Nephron progenitor cell (in vitro differentiated cells): ENCODE measurements at regions not wholly inside any gene's neighbourhood (a gene's known extent, or its start where the extent isn't known, plus 50 kb on each side); places are given as distances from the start of the nearest gene placed in this dataset.

Source experiments
- DNase-seq: peaks from one replicate; pipeline ENCODE4 v3.0.0; 2021
- H3K27ac Mint-ChIP-seq: 2 replicates; pipeline ENCODE4 v1.8.0; 2021; ENCODE audit warnings: mild to moderate bottlenecking, moderate library complexity, mixed read lengths
- H3K27me3 Mint-ChIP-seq: 2 replicates; pipeline ENCODE4 v1.8.0; 2021; ENCODE audit warnings: mild to moderate bottlenecking, low read depth, mixed read lengths; ENCODE audit not compliant: poor library complexity
- H3K36me3 Mint-ChIP-seq: 2 replicates; pipeline ENCODE4 v1.8.0; 2021; ENCODE audit warnings: low read depth, mixed read lengths
- H3K4me1 Mint-ChIP-seq: 2 replicates; pipeline ENCODE4 v1.8.0; 2021; ENCODE audit warnings: mixed read lengths
- H3K4me3 Mint-ChIP-seq: 2 replicates; pipeline ENCODE4 v1.8.0; 2021; ENCODE audit warnings: mild to moderate bottlenecking, moderate library complexity, mixed read lengths
- H3K9me3 Mint-ChIP-seq: 2 replicates; pipeline ENCODE4 v1.8.0; 2021; ENCODE audit warnings: mild to moderate bottlenecking, moderate library complexity, mixed read lengths
- CTCF ChIP-seq: fragments of 200-600 bp; sonication (generic); IDR thresholded peaks from 2 replicates; pipeline ENCODE4 v1.5.0; 2021; ENCODE audit warnings: antibody characterized with exemption

- no peaks in the 10 kb centered on the region for H3K4me1 Mint-ChIP-seq
- H3K9me3 Mint-ChIP-seq: no peaks in the 10 kb centered on the region
- H3K27ac Mint-ChIP-seq: peak overlapping the region; percentile 89
- no peak for DNase-seq
- H3K36me3 Mint-ChIP-seq: no peaks in the 10 kb centered on the region
- TF ChIP-seq CTCF: no peak
- peaks cover 4% of the 10 kb centered on the region for H3K27me3 Mint-ChIP-seq
- H3K4me3 Mint-ChIP-seq: peak overlapping the region; percentile 33
Observed at GRCh38 chr6:26220145-26220970, 133.1 kb downstream of the HFE start.

- no peak for DNase-seq
- TF ChIP-seq CTCF: no peak
- peaks cover 4% of the 10 kb centered on the region for H3K27me3 Mint-ChIP-seq
- H3K36me3 Mint-ChIP-seq: no peaks in the 10 kb centered on the region
- peak overlapping the region; percentile 44 for H3K27ac Mint-ChIP-seq
- H3K9me3 Mint-ChIP-seq: no peaks in the 10 kb centered on the region
- H3K4me1 Mint-ChIP-seq: no peaks in the 10 kb centered on the region
- no peak overlapping the region for H3K4me3 Mint-ChIP-seq
Observed at GRCh38 chr6:26221186-26221585, 134.0 kb downstream of the HFE start.

- Mint-ChIP-seq H3K4me1 (peaks cover 10% of the 10 kb centered on the region), H3K4me3 (no peak overlapping the region), H3K36me3 (no peaks in the 10 kb centered on the region), H3K27me3 (peaks cover 4% of the 10 kb centered on the region), H3K9me3 (no peaks in the 10 kb centered on the region), H3K27ac (no peak overlapping the region)
- no peak for DNase-seq
- no peak for TF ChIP-seq CTCF
Observed at GRCh38 chr6:26222571-26222970, 135.3 kb downstream of the HFE start.

- peaks cover 4% of the 10 kb centered on the region for H3K27me3 Mint-ChIP-seq
Observed at GRCh38 chr6:26223228-26223627, 136.0 kb downstream of the HFE start.

GRCh38 chr6:26223650-26224546, 136.7 kb downstream of the HFE start:
- no peak overlapping the region for H3K4me3 Mint-ChIP-seq
- TF ChIP-seq CTCF: no peak
- H3K27ac Mint-ChIP-seq: no peak overlapping the region
- peaks cover 4% of the 10 kb centered on the region for H3K27me3 Mint-ChIP-seq
- no peaks in the 10 kb centered on the region for H3K9me3 Mint-ChIP-seq
- H3K36me3 Mint-ChIP-seq: no peaks in the 10 kb centered on the region
- peaks cover 10% of the 10 kb centered on the region for H3K4me1 Mint-ChIP-seq
- peak; percentile 66 for DNase-seq

More at GRCh38 chr6:26223228-26223627, 136.0 kb downstream of the HFE start:
- Mint-ChIP-seq H3K36me3 (no peaks in the 10 kb centered on the region), H3K27ac (no peak overlapping the region), H3K4me3 (no peak overlapping the region), H3K4me1 (peaks cover 10% of the 10 kb centered on the region), H3K9me3 (no peaks in the 10 kb centered on the region)
- no peak for TF ChIP-seq CTCF
- no peak for DNase-seq
